MM.1S (cell line): ENCODE measurements at regions not wholly inside any gene's neighbourhood (a gene's known extent, or its start where the extent isn't known, plus 50 kb on each side); places are given as distances from the start of the nearest gene placed in this dataset.
A peak's percentile ranks its signal among the peaks of the same experiment; 100 is the strongest.

Source experiments
- DNase-seq: peaks from one replicate; pipeline ENCODE4 v3.0.0-alpha.2; 2015
- H2AFZ ChIP-seq: fragments of 300-600 bp; sonication (generic); 2 replicates; pipeline ENCODE4 v1.6.0; 2016; ENCODE audit warnings: antibody characterized with exemption, low read length
- H3F3A ChIP-seq: fragments of 300-600 bp; sonication (generic); 2 replicates; pipeline ENCODE4 v1.6.1; 2016; ENCODE audit warnings: mild to moderate bottlenecking, antibody characterized with exemption, low read length, moderate library complexity, mixed read lengths; ENCODE audit not compliant: insufficient read depth
- H3K27ac ChIP-seq: fragments of 300-600 bp; sonication (generic); 2 replicates; pipeline ENCODE4 v1.5.1; 2016; ENCODE audit warnings: mild to moderate bottlenecking, low read length
- H3K27me3 ChIP-seq: fragments of 300-600 bp; sonication (generic); replicated peaks from 2 replicates; pipeline ENCODE4 v1.6.0; 2016; ENCODE audit warnings: low read length; ENCODE audit not compliant: insufficient read depth
- H3K36me3 ChIP-seq: fragments of 300-600 bp; sonication (generic); replicated peaks from 2 replicates; pipeline ENCODE4 v1.6.1; 2016; ENCODE audit warnings: mild to moderate bottlenecking, low read length, mixed read lengths; ENCODE audit not compliant: insufficient read depth
- H3K4me1 ChIP-seq: fragments of 300-600 bp; sonication (generic); 2 replicates; pipeline ENCODE4 v1.6.1; 2016; ENCODE audit warnings: low read length, mixed read lengths
- H3K4me2 ChIP-seq: fragments of 300-600 bp; sonication (generic); 2 replicates; pipeline ENCODE4 v1.6.0; 2016; ENCODE audit warnings: low read depth, low read length
- H3K4me3 ChIP-seq: fragments of 300-600 bp; sonication (generic); 2 replicates; pipeline ENCODE4 v1.5.1; 2016; ENCODE audit warnings: low read length, mixed read lengths
- H3K79me2 ChIP-seq: fragments of 300-600 bp; sonication (generic); 2 replicates; pipeline ENCODE4 v1.6.1; 2016; ENCODE audit warnings: mixed run types, low read length, mixed read lengths
- H3K9ac ChIP-seq: fragments of 300-600 bp; sonication (generic); 2 replicates; pipeline ENCODE4 v1.6.1; 2016; ENCODE audit warnings: low read length, mixed read lengths
- H3K9me2 ChIP-seq: fragments of 300-600 bp; sonication (generic); replicated peaks from 2 replicates; pipeline ENCODE4 v1.6.1; 2016; ENCODE audit warnings: mild to moderate bottlenecking, low read length, mixed read lengths; ENCODE audit not compliant: insufficient read depth
- H3K9me3 ChIP-seq: fragments of 300-600 bp; sonication (generic); replicated peaks from 2 replicates; pipeline ENCODE4 v1.6.1; 2016; ENCODE audit warnings: mild to moderate bottlenecking, low read length, mixed read lengths; ENCODE audit not compliant: insufficient read depth
- H4K20me1 ChIP-seq: fragments of 300-600 bp; sonication (generic); 2 replicates; pipeline ENCODE4 v1.6.1; 2016; ENCODE audit warnings: mild to moderate bottlenecking, low read length, moderate library complexity, mixed read lengths; ENCODE audit not compliant: insufficient read depth
- CTCF ChIP-seq: fragments of 300-600 bp; sonication (generic); IDR thresholded peaks from 2 replicates; pipeline ENCODE4 v1.5.1; 2016; ENCODE audit warnings: antibody characterized with exemption, low read length, mixed read lengths
- EZH2 ChIP-seq: fragments of 300-600 bp; sonication (generic); optimal IDR thresholded peaks from 2 replicates; pipeline ENCODE3; 2017; ENCODE audit warnings: low read depth, mild to moderate bottlenecking, antibody characterized with exemption, low read length, mixed read lengths
- EZH2phosphoT487 ChIP-seq: fragments of 300-600 bp; sonication (generic); IDR thresholded peaks from 2 replicates; pipeline ENCODE4 v1.6.1; 2018; ENCODE audit warnings: antibody characterized with exemption, low read length

- Histone ChIP-seq H3F3A (no peaks in the 10 kb centered on the region), H3K9me2 (no peaks in the 10 kb centered on the region), H3K9ac (no peak overlapping the region), H3K4me2 (no peak overlapping the region), H3K9me3 (no peaks in the 10 kb centered on the region), H3K79me2 (no peaks in the 10 kb centered on the region), H3K27ac (no peak overlapping the region), H3K27me3 (no peaks in the 10 kb centered on the region), H4K20me1 (no peaks in the 10 kb centered on the region), H3K4me1 (no peaks in the 10 kb centered on the region), H3K4me3 (no peak overlapping the region), H3K36me3 (no peaks in the 10 kb centered on the region), H2AFZ (no peak overlapping the region)
- no peak for DNase-seq
- TF ChIP-seq EZH2phosphoT487 (no peak), CTCF (peak; percentile 11; the same call in 1 of the 2 replicates)
Observed at GRCh38 chr14:43005807-43006206, 1399.1 kb downstream of the LRFN5 start.

- Histone ChIP-seq H3F3A (no peaks in the 10 kb centered on the region), H3K27ac (no peak overlapping the region), H3K9me2 (no peaks in the 10 kb centered on the region), H3K4me3 (no peak overlapping the region), H3K27me3 (no peaks in the 10 kb centered on the region), H2AFZ (no peak overlapping the region), H3K36me3 (no peaks in the 10 kb centered on the region), H3K4me2 (no peak overlapping the region), H3K79me2 (no peaks in the 10 kb centered on the region), H4K20me1 (no peaks in the 10 kb centered on the region), H3K9me3 (no peaks in the 10 kb centered on the region), H3K9ac (no peak overlapping the region), H3K4me1 (no peaks in the 10 kb centered on the region)
- no peak for DNase-seq
- TF ChIP-seq CTCF (no peak), EZH2phosphoT487 (no peak), EZH2 (no peak)
Observed at GRCh38 chr14:43003845-43004244, 1397.2 kb downstream of the LRFN5 start.

DNA sequence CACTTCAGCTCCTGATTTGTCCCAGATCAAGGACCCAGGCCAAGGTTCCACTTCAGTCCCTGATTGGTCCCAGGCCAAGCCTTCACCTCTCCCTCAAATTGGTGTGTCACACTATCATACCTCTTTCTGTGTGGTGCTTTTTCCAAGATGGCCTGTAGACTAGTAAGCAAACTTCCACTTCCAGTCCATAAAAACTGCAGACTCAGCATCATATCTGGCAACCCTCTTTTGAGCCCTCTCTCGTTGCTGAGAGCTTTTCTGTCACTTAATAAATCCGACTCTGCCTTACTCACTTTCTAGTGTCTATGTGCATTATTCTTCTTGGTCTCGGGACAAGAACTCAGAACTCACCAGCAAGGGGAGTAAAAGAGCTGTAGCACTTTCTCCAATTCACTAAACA is 1395.1 kb downstream of the LRFN5 start:
- Histone ChIP-seq H3K4me3 (no peak overlapping the region), H3K4me2 (no peak overlapping the region), H3K79me2 (no peaks in the 10 kb centered on the region), H3K4me1 (no peaks in the 10 kb centered on the region), H3K9me3 (no peaks in the 10 kb centered on the region), H4K20me1 (no peaks in the 10 kb centered on the region), H3K9me2 (no peaks in the 10 kb centered on the region), H3K27me3 (no peaks in the 10 kb centered on the region), H2AFZ (no peak overlapping the region), H3K9ac (no peak overlapping the region), H3K27ac (no peak overlapping the region), H3K36me3 (no peaks in the 10 kb centered on the region), H3F3A (no peaks in the 10 kb centered on the region)
- DNase-seq, result no peak
- no peak for TF ChIP-seq EZH2phosphoT487
- no peak for TF ChIP-seq CTCF
